ENCODE measurements at regions not wholly inside any gene's neighbourhood (a gene's known extent, or its start where the extent isn't known, plus 50 kb on each side); places are given as distances from the start of the nearest gene placed in this dataset.

DNA sequence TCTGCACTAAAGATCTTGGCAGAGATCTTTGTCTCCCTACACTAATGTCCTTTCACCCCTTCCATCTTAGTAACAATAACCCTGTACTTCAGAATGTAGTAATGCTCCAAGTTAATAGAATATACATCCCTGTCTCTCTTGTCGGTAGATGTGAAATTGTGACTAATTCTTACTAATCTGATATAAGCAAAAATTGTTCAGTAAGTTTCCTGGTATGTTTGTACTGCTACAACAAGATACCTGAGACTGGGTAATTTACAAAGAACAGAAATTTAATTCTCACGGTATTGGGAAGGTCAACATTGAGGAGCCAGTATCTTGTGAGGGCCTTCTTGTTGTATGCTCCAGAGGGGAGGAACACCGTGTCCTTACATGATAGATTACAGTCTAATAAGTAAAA, 1686.6 kb upstream of the CDH9 start:
- TF ChIP-seq, protein P1, sequence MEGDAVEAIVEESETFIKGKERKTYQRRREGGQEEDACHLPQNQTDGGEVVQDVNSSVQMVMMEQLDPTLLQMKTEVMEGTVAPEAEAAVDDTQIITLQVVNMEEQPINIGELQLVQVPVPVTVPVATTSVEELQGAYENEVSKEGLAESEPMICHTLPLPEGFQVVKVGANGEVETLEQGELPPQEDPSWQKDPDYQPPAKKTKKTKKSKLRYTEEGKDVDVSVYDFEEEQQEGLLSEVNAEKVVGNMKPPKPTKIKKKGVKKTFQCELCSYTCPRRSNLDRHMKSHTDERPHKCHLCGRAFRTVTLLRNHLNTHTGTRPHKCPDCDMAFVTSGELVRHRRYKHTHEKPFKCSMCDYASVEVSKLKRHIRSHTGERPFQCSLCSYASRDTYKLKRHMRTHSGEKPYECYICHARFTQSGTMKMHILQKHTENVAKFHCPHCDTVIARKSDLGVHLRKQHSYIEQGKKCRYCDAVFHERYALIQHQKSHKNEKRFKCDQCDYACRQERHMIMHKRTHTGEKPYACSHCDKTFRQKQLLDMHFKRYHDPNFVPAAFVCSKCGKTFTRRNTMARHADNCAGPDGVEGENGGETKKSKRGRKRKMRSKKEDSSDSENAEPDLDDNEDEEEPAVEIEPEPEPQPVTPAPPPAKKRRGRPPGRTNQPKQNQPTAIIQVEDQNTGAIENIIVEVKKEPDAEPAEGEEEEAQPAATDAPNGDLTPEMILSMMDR (IDR thresholded peaks at IDR 0.05; ENCODE audit: low read depth, low read length): no peak
- no peak for TF ChIP-seq EZH2phosphoT487 (IDR thresholded peaks at IDR 0.05; ENCODE audit: low read depth)

Data from OCI-LY3 (cell line).